ENCODE measurements at regions not wholly inside any gene's neighbourhood (a gene's known extent, or its start where the extent isn't known, plus 50 kb on each side); places are given as distances from the start of the nearest gene placed in this dataset.

- TF ChIP-seq CTCF (IDR thresholded peaks at IDR 0.05; ENCODE audit: low read depth, low read length, poor library complexity, severe bottlenecking) (no peak), EZH2phosphoT487 (IDR thresholded peaks at IDR 0.05; ENCODE audit: borderline replicate concordance, low read length) (no peak)
Observed at GRCh38 chr13:68110178-68110768, 880.1 kb upstream of the PCDH9 start.

Measured in DOHH2 (cell line).